HCT116 (cell line): ENCODE measurements at regions not wholly inside any gene's neighbourhood (a gene's known extent, or its start where the extent isn't known, plus 50 kb on each side); places are given as distances from the start of the nearest gene placed in this dataset.

Experiments
- EGR1 ChIP-seq: IDR thresholded peaks from 2 replicates; pipeline ENCODE4 v1.6.1; 2012; ENCODE audit warnings: low read depth
- EZH2 ChIP-seq: fragments of 200-600 bp; sonication (generic); IDR thresholded peaks from 2 replicates; pipeline ENCODE4 v1.6.1; 2017; ENCODE audit warnings: antibody characterized with exemption, mixed run types
- JUND ChIP-seq: IDR thresholded peaks from 2 replicates; pipeline ENCODE4 v1.6.1; 2012
- POLR2A ChIP-seq: IDR thresholded peaks from 2 replicates; pipeline ENCODE4 v1.7.0; 2011; ENCODE audit warnings: borderline replicate concordance; ENCODE audit not compliant: insufficient read depth, insufficient read length; ENCODE audit errors: extremely low read depth
- POLR2AphosphoS5 ChIP-seq: IDR thresholded peaks from 2 replicates; pipeline ENCODE4 v1.6.1; 2011; ENCODE audit warnings: mild to moderate bottlenecking, low read depth, low read length, moderate library complexity
- SRF ChIP-seq: IDR thresholded peaks from 2 replicates; pipeline ENCODE4 v1.6.1; 2012; ENCODE audit warnings: low read depth
- TCF7L2 ChIP-seq: IDR thresholded peaks from 2 replicates; pipeline ENCODE4 v1.7.0; 2011; ENCODE audit warnings: borderline replicate concordance, inconsistent platforms; ENCODE audit not compliant: insufficient read depth, insufficient read length; ENCODE audit errors: extremely low read depth
- TF ChIP-seq, protein P1 (sequence below), 3 experiments: fragments of 200-600 bp in 1 of 3; sonication (generic) in 1 of 3; IDR thresholded peaks in 2 of 3; conservative IDR thresholded peaks in 1 of 3; 2 replicates each; pipeline ENCODE4 v1.5.1; 2012 to 2017; ENCODE audit warnings: low read depth in 2 of 3, low read length in 2 of 3, antibody characterized with exemption in 1 of 3, borderline replicate concordance in 1 of 3, control low read depth in 1 of 3, mild to moderate bottlenecking in 1 of 3, mixed read lengths in 1 of 3, mixed run types in 1 of 3, moderate library complexity in 1 of 3; ENCODE audit not compliant: insufficient read depth in 1 of 3

DNA sequence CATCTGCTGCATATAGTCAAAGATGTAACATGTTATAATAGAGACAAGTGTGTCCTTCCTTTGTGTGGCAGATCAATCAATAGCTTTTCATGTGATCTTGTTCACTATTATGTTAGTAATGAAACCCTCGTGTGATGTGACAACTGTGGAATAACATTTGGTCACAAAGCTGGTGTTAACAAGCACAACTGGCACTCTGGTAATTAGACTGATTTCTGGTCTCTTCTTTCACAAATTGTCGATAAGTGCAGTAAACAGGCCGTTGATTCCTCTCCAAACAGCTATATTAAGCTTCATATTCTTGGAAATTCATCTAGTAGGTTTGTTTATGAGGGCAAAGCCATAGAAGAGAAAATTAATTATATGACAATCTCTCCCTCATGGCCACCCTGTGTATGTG, 616.7 kb upstream of the PTBP2 start:
- no peak for TF ChIP-seq JUND
- TF ChIP-seq, protein P1, sequence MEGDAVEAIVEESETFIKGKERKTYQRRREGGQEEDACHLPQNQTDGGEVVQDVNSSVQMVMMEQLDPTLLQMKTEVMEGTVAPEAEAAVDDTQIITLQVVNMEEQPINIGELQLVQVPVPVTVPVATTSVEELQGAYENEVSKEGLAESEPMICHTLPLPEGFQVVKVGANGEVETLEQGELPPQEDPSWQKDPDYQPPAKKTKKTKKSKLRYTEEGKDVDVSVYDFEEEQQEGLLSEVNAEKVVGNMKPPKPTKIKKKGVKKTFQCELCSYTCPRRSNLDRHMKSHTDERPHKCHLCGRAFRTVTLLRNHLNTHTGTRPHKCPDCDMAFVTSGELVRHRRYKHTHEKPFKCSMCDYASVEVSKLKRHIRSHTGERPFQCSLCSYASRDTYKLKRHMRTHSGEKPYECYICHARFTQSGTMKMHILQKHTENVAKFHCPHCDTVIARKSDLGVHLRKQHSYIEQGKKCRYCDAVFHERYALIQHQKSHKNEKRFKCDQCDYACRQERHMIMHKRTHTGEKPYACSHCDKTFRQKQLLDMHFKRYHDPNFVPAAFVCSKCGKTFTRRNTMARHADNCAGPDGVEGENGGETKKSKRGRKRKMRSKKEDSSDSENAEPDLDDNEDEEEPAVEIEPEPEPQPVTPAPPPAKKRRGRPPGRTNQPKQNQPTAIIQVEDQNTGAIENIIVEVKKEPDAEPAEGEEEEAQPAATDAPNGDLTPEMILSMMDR (IDR thresholded peaks at IDR 0.05 in 2 of 3, conservative IDR thresholded peaks at IDR 0.05 in 1 of 3; ENCODE audit: borderline replicate concordance in 1 of 3, insufficient read depth in 1 of 3, low read depth in 2 of 3, low read length in 2 of 3): no peak
- no peak for TF ChIP-seq POLR2A
- no peak for TF ChIP-seq EGR1
- TF ChIP-seq EZH2: no peak
- TF ChIP-seq SRF: no peak
- no peak for TF ChIP-seq POLR2AphosphoS5
- no peak for TF ChIP-seq TCF7L2
